ENCODE measurements at regions not wholly inside any gene's neighbourhood (a gene's known extent, or its start where the extent isn't known, plus 50 kb on each side); places are given as distances from the start of the nearest gene placed in this dataset.
A peak's percentile ranks its signal among the peaks of the same experiment; 100 is the strongest.

GRCh38 chr17:26962255-26963162 lies 331.4 kb upstream of the WSB1 start:
- TF ChIP-seq TAF1 (IDR thresholded peaks at IDR 0.05; ENCODE audit: low read depth), result no peak
- no peak for TF ChIP-seq RAD21 (IDR thresholded peaks at IDR 0.05; ENCODE audit: low read depth)
- TF ChIP-seq USF1 (IDR thresholded peaks at IDR 0.05), result no peak
- no peak for TF ChIP-seq TEAD4 (IDR thresholded peaks at IDR 0.05)
- no peak for TF ChIP-seq CREB1 (IDR thresholded peaks at IDR 0.05; ENCODE audit: low read depth)
- no peak for TF ChIP-seq FOXM1 (IDR thresholded peaks at IDR 0.05; ENCODE audit: borderline replicate concordance, low read depth)
- no peak for TF ChIP-seq YY1 (IDR thresholded peaks at IDR 0.05; ENCODE audit: low read depth)
- no peak for TF ChIP-seq CEBPB (IDR thresholded peaks at IDR 0.05)
- TF ChIP-seq TCF12 (IDR thresholded peaks at IDR 0.05; ENCODE audit: low read depth), result no peak
- no peak for TF ChIP-seq NFIC (IDR thresholded peaks at IDR 0.05)
- TF ChIP-seq EGR1 (IDR thresholded peaks at IDR 0.05), result no peak
- TF ChIP-seq REST (IDR thresholded peaks at IDR 0.05; ENCODE audit: low read depth), result no peak
- no peak for TF ChIP-seq EP300 (IDR thresholded peaks at IDR 0.05; ENCODE audit: borderline replicate concordance)
- no peak for TF ChIP-seq ZBTB7A (IDR thresholded peaks at IDR 0.05; ENCODE audit: low read depth)
- no peak for TF ChIP-seq MAX (IDR thresholded peaks at IDR 0.05)

GRCh38 chr17:26963163-26963503 lies 330.8 kb upstream of the WSB1 start:
- TF ChIP-seq USF1 (IDR thresholded peaks at IDR 0.05), result no peak
- TF ChIP-seq EP300 (IDR thresholded peaks at IDR 0.05; ENCODE audit: borderline replicate concordance), result no peak
- TF ChIP-seq NFIC (IDR thresholded peaks at IDR 0.05), result no peak
- TF ChIP-seq MAX (IDR thresholded peaks at IDR 0.05), result no peak
- TF ChIP-seq CEBPB (IDR thresholded peaks at IDR 0.05), result no peak
- TF ChIP-seq TEAD4 (IDR thresholded peaks at IDR 0.05), result no peak
- TF ChIP-seq RAD21 (IDR thresholded peaks at IDR 0.05; ENCODE audit: low read depth), result no peak
- TF ChIP-seq ZBTB7A (IDR thresholded peaks at IDR 0.05; ENCODE audit: low read depth), result no peak
- TF ChIP-seq TAF1 (IDR thresholded peaks at IDR 0.05; ENCODE audit: low read depth), result no peak
- no peak for TF ChIP-seq YY1 (IDR thresholded peaks at IDR 0.05; ENCODE audit: low read depth)
- no peak for TF ChIP-seq TCF12 (IDR thresholded peaks at IDR 0.05; ENCODE audit: low read depth)
- TF ChIP-seq REST (IDR thresholded peaks at IDR 0.05; ENCODE audit: low read depth), result no peak
- TF ChIP-seq FOXM1 (IDR thresholded peaks at IDR 0.05; ENCODE audit: borderline replicate concordance, low read depth), result no peak
- no peak for TF ChIP-seq CREB1 (IDR thresholded peaks at IDR 0.05; ENCODE audit: low read depth)
- TF ChIP-seq EGR1 (IDR thresholded peaks at IDR 0.05), result no peak

- TF ChIP-seq NFIC (IDR thresholded peaks at IDR 0.05), result no peak
- TF ChIP-seq USF1 (IDR thresholded peaks at IDR 0.05), result no peak
These were observed 284.8 kb upstream of the WSB1 start for GRCh38 chr17:27009087-27009486.

GRCh38 chr17:27038676-27039075 lies 255.2 kb upstream of the WSB1 start:
- peak; percentile 20; the same call in 1 of the 2 replicates for TF ChIP-seq RAD21 (IDR thresholded peaks at IDR 0.05; ENCODE audit: low read depth)
- no peak for TF ChIP-seq TAF1 (IDR thresholded peaks at IDR 0.05; ENCODE audit: low read depth)

GRCh38 chr17:27049104-27049784 lies 244.7 kb upstream of the WSB1 start:
- TF ChIP-seq FOXM1 (IDR thresholded peaks at IDR 0.05; ENCODE audit: borderline replicate concordance, low read depth), result no peak
- TF ChIP-seq TEAD4 (IDR thresholded peaks at IDR 0.05), result no peak
- TF ChIP-seq TAF1 (IDR thresholded peaks at IDR 0.05; ENCODE audit: low read depth), result no peak
- no peak for TF ChIP-seq YY1 (IDR thresholded peaks at IDR 0.05; ENCODE audit: low read depth)
- no peak for TF ChIP-seq TCF12 (IDR thresholded peaks at IDR 0.05; ENCODE audit: low read depth)
- no peak for TF ChIP-seq EP300 (IDR thresholded peaks at IDR 0.05; ENCODE audit: borderline replicate concordance)
- TF ChIP-seq NFIC (IDR thresholded peaks at IDR 0.05), result no peak
- no peak for TF ChIP-seq EGR1 (IDR thresholded peaks at IDR 0.05)
- TF ChIP-seq ZBTB7A (IDR thresholded peaks at IDR 0.05; ENCODE audit: low read depth), result no peak
- no peak for TF ChIP-seq USF1 (IDR thresholded peaks at IDR 0.05)
- TF ChIP-seq REST (IDR thresholded peaks at IDR 0.05; ENCODE audit: low read depth), result no peak
- TF ChIP-seq CREB1 (IDR thresholded peaks at IDR 0.05; ENCODE audit: low read depth), result no peak
- no peak for TF ChIP-seq CEBPB (IDR thresholded peaks at IDR 0.05)
- TF ChIP-seq MAX (IDR thresholded peaks at IDR 0.05), result no peak
- TF ChIP-seq RAD21 (IDR thresholded peaks at IDR 0.05; ENCODE audit: low read depth), result no peak
